ENCODE measurements at regions not wholly inside any gene's neighbourhood (a gene's known extent, or its start where the extent isn't known, plus 50 kb on each side); places are given as distances from the start of the nearest gene placed in this dataset.

- Histone ChIP-seq H3K4me1 (ENCODE audit: control insufficient read depth in 1 of 2, insufficient read depth in 2 of 2, low read depth in 1 of 2, low read length in 1 of 2) (peaks cover 0 to 6% of the 10 kb centered on the region in 2 experiments; a peak in 1 of 4 replicates), H3F3A (replicated peaks; ENCODE audit: insufficient read depth) (no peaks in the 10 kb centered on the region), H3K9me2 (no peaks in the 10 kb centered on the region), H3K9ac (no peak overlapping the region), H3K4me3 (ENCODE audit: low read depth in 2 of 2, low read length in 1 of 2) (no peak overlapping the region), H3K79me2 (ENCODE audit: insufficient read depth) (no peaks in the 10 kb centered on the region), H3K27me3 (ENCODE audit: insufficient read depth) (no peaks in the 10 kb centered on the region), H3K4me2 (no peak overlapping the region), H3K9me3 (no peaks in the 10 kb centered on the region), H2AFZ (ENCODE audit: low read depth) (no peak overlapping the region), H4K20me1 (ENCODE audit: insufficient read depth) (no peaks in the 10 kb centered on the region), H3K27ac (ENCODE audit: low read depth in 2 of 2, low read length in 1 of 2) (no peak overlapping the region), H3K36me3 (replicated peaks in 1 of 2; ENCODE audit: control insufficient read depth in 1 of 2, insufficient read depth in 2 of 2, low read length in 1 of 2) (no peaks in the 10 kb centered on the region)
- POLR2A ChIA-PET: interaction anchor here (0.7 kb wide), 1 partner anchor 254 kb away, joined by 4 read pairs; the partner anchor contains the start of gene DARS1
- CTCF ChIA-PET: no interaction called here
- TF ChIP-seq MXI1 (IDR thresholded peaks at IDR 0.05; ENCODE audit: low read depth, low read length) (no peak), ZBTB33 (IDR thresholded peaks at IDR 0.05; ENCODE audit: borderline replicate concordance, low read depth) (no peak)
- DNase-seq: no peak
- 14% methylated on average over 3 of the region's 3 CpGs for WGBS (ENCODE audit: low lambda C conversion rate)
Measured at GRCh38 chr2:136239079-136239685, 121.2 kb upstream of the CXCR4 start.

GRCh38 chr2:136238286-136239078 is 120.5 kb upstream of the CXCR4 start:
- Histone ChIP-seq H2AFZ (ENCODE audit: low read depth) (no peak overlapping the region), H3K4me2 (no peak overlapping the region), H3F3A (replicated peaks; ENCODE audit: insufficient read depth) (no peaks in the 10 kb centered on the region), H3K9me3 (no peaks in the 10 kb centered on the region), H3K36me3 (replicated peaks in 1 of 2; ENCODE audit: control insufficient read depth in 1 of 2, insufficient read depth in 2 of 2, low read length in 1 of 2) (no peaks in the 10 kb centered on the region), H4K20me1 (ENCODE audit: insufficient read depth) (no peaks in the 10 kb centered on the region), H3K27me3 (ENCODE audit: insufficient read depth) (no peaks in the 10 kb centered on the region), H3K4me1 (ENCODE audit: control insufficient read depth in 1 of 2, insufficient read depth in 2 of 2, low read depth in 1 of 2, low read length in 1 of 2) (no peaks in the 10 kb centered on the region; a peak in 1 of 4 replicates), H3K9ac (no peak overlapping the region), H3K4me3 (ENCODE audit: low read depth in 2 of 2, low read length in 1 of 2) (no peak overlapping the region), H3K79me2 (ENCODE audit: insufficient read depth) (no peaks in the 10 kb centered on the region), H3K27ac (ENCODE audit: low read depth in 2 of 2, low read length in 1 of 2) (no peak overlapping the region), H3K9me2 (no peaks in the 10 kb centered on the region)
- ChIA-PET CTCF (interaction anchor here (1.0 to 2.8 kb wide), 2 partner anchors 10 to 12 kb away, joined by 3 to 9 read pairs; no protein-coding TSS in a partner anchor), POLR2A (no interaction called here)
- no peak for DNase-seq
- WGBS (ENCODE audit: low lambda C conversion rate): 52% methylated on average over 6 of the region's 6 CpGs
- TF ChIP-seq RAD21 (IDR thresholded peaks at IDR 0.05; ENCODE audit: low read length) (no peak), MEF2A (IDR thresholded peaks at IDR 0.05; ENCODE audit: borderline replicate concordance, low read depth) (no peak), MXI1 (IDR thresholded peaks at IDR 0.05; ENCODE audit: low read depth, low read length) (no peak), ELF1 (IDR thresholded peaks at IDR 0.05) (no peak), TEAD4 (IDR thresholded peaks at IDR 0.05; ENCODE audit: borderline replicate concordance, insufficient read depth) (no peak), TCF12 (IDR thresholded peaks at IDR 0.05) (no peak), USF2 (IDR thresholded peaks at IDR 0.05; ENCODE audit: borderline replicate concordance, low read depth, low read length) (no peak)
